CD4-positive, alpha-beta T cell treated with Interferon gamma for 1 hour (primary cell): ENCODE measurements at regions not wholly inside any gene's neighbourhood (a gene's known extent, or its start where the extent isn't known, plus 50 kb on each side); places are given as distances from the start of the nearest gene placed in this dataset.

Source experiments
- DNase-seq: peaks from one replicate; pipeline ENCODE4 v3.0.0-alpha.2; 2020

- DNase-seq: no peak
These were observed 206.0 kb upstream of the SUCLG2 start for GRCh38 chr3:67860429-67860828.

GRCh38 chr3:67858492-67858891 is 204.1 kb upstream of the SUCLG2 start:
- DNase-seq: no peak

- DNase-seq: no peak
These were observed 202.3 kb upstream of the SUCLG2 start for GRCh38 chr3:67856718-67857117.

DNA sequence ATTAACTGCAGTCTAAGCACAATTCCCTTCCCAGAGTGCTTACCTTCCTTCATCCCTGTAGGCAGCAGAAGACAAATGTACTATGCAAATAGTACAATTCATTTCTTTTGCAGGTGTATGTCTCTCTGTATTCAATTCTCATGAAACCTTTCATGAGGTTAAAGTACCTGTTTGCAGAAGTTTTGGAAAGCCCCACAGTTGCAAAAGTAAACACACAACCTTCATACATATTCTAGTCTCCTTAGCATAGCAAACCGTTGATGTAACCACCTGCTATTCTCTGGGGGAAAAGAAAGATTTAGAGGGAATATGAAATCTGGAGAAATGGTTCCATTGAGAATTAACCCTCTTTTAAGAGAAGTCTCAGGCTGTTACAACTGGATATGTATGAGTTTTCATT is 200.3 kb upstream of the SUCLG2 start:
- no peak for DNase-seq

DNA sequence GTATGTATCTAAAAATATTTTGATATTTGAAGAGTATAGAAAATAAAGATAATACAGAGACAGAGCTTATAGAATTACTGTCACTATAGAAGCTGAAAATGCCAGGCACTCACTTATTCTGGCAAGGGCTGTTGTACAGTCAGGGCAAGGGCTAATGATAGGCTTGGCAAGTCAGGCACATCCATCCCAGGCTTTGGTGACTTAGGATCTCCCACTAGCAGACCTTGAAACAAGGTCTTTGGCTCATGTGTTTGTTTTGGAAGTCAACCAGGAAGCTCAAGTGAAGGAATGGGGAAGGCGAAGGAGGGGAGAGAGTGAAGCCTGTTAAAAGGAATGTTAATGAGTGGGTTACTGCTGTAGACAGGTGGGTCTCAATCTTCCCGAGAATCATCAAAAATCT is 199.1 kb upstream of the SUCLG2 start:
- DNase-seq: no peak

DNA sequence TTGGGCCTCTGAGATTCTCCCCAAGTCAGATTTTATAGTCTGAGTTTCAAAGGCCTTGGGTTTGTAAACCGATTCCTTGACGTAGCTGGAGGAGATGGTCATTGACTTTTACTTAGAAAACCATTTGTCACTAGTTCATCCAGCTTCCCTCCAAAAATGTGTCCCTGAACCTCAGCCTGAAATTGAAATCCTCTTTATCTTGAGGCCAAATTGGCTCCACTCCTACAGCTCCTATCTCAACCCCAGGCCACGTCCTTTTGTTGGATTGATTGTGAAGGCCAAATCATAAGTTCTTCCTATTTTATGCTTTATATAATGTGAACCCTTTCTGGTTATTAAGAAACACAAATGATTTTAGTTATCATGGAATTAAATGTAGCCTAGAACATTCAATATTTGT is 193.9 kb upstream of the SUCLG2 start:
- no peak for DNase-seq

DNA sequence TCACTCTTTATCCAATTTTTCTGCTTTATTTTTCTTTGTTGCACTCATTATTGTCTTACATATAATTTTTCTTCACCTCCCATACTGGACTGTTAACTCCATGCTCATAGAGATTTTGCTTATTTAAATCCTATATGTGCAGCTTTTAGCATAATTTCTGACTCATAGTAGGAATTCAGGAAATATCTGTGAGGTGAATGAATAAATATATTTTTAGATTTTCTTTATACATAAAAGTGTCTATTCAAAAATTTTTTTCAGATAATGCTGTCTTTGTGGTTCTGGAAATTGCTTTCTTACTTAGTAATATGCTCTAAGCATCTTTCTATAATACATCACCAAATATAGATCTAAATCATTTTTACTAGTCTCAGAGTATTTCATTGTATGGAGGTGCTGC is 191.8 kb upstream of the SUCLG2 start:
- no peak for DNase-seq

DNA sequence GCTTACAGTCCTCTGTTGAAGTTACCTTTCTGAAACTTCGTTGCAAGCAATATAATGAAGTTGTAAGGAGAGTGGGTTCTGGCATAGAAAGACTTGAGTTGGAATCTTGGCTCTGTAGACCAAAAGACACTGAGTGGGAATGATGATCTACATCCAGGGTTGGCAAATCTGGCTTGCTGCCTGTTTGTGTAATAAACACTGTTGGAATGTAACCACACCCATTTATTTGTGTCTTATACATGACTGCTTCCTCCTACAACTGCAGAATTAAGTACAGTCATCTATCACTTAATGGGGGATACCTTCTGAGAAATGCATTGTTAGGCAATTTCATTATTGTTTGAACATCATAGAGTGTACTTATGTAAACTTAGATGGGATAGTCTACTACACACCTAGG is 178.4 kb upstream of the SUCLG2 start:
- no peak for DNase-seq

GRCh38 chr3:67831262-67831661 is 176.8 kb upstream of the SUCLG2 start:
- DNase-seq: no peak

GRCh38 chr3:67828486-67829010 is 174.1 kb upstream of the SUCLG2 start:
- DNase-seq: no peak

DNA sequence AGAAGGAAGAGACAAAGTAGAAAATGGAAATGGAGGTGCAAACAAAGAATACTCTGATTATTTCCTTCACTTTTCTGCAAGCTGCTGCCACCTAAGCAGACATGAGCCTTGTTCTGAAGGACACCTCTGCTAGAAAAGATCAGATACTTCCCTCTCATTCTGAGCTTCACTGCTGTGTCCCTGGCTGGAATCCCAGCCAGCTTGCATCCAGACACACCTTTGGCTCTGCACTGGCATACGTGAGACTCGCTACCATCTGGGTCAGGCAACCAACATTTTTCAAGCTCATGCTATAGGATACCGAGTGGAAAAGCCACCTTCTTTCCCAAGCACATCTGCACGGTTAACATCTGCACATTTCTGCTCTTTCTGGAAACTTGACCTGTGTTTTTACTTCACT is 166.7 kb upstream of the SUCLG2 start:
- DNase-seq: no peak

DNA sequence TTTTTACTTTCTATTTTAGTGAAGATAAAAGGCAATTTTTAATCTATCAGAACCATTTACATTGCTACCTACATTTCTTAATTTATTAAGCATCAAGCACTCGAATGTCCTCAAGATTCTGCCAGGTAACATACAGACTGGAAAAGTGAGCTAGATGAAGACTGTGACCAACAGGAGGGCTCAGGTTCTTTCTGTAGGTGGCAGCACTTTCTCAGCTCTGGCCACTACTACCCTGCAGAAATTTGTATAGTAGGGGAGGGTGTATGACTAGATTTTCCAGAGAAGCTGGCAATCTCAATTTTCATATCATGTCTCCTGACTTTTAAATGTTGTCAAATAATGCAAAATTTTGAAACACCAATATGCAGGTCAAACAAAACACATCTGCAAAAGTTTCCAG is 165.0 kb upstream of the SUCLG2 start:
- no peak for DNase-seq

DNA sequence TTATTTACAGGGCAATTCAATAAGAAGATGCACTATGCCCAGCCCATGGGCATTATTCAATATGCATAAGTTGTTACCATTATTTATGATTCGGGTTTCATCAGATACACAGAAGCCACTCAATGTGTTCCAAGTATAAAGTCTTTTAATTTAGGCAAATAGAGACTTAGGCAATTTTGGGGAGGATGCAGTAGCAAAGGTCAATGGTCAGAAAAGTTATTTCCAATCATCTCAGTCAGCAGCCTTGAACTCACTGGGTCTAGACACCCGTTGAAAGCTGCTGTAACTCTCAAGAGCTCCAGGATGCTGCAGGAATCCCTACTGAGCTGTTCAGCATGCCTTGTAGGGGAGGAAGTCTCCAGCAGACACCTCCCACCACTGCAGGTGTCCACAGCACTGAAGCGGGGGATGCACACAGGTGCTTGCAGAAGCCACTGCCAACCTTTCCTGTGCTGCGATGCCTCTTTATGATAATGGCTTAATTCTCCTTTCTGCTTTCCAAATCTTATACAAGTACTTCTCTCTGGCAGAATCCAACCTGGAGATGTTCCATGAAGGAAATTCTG is 155.0 kb upstream of the SUCLG2 start:
- DNase-seq: no peak

DNA sequence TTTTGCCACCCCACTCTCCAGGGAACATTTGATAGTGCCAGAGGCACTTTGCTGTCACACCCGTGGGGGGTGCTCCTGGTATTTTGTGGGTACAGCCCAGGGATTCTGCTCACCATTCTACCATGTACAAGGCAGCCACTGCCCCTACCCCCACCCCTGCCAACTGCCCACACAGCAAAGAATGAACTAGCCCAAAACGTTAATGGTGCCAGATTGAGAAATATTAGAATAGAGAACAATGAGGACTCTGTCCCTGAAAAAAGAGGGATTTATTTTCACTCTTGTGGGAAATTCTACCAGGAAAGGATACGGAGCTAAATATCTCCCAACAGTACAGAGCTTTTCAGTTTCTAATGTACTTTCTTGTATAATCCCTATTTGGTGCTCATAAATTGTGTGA is 154.5 kb upstream of the SUCLG2 start:
- no peak for DNase-seq

- no peak for DNase-seq
These were observed 150.2 kb upstream of the SUCLG2 start for GRCh38 chr3:67804578-67804977.

DNA sequence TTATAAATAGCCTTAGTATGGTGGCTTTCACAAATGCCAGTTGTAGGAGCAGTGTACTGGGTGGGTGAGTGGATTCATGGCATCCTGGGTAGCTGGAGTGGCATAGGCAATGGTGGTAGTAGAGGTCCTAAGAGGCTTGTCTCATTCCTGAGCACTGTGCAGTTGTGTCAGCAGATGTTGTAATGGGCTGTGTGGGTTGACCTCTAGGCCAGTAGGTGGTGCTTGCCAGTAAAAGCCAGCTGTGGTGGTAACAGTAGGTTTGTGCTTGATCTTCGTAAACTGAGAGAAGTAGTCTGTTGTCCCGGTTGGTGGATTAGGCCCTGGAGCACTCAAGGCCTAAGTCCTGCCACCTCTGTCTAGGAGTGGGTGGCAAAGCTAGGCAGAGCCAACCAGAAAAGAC is 149.7 kb upstream of the SUCLG2 start:
- no peak for DNase-seq

GRCh38 chr3:67798412-67798811 is 144.0 kb upstream of the SUCLG2 start:
- no peak for DNase-seq

GRCh38 chr3:67791620-67792019 is 137.2 kb upstream of the SUCLG2 start:
- no peak for DNase-seq

DNA sequence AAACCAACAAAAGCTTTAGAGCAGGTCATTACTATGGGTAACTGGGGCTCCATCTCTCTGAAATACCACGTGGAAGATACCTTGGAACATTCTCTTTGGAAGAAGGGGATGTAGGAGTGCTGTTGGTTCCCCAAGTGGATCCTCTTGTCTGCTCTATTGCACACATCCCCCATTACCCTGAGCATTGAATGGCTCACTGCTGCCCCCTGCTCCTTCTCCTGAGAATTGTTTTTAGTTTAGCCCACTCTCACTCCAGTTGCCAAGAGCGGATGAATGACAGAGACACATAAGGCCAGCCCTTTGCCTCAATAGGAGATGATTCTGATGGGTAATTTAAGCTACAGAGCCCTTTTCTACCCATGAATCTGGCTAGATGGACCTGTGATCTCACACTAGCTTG is 135.6 kb upstream of the SUCLG2 start:
- peak; percentile 48 for DNase-seq

- DNase-seq: no peak
These were observed 134.0 kb upstream of the SUCLG2 start for GRCh38 chr3:67788396-67788795.

DNA sequence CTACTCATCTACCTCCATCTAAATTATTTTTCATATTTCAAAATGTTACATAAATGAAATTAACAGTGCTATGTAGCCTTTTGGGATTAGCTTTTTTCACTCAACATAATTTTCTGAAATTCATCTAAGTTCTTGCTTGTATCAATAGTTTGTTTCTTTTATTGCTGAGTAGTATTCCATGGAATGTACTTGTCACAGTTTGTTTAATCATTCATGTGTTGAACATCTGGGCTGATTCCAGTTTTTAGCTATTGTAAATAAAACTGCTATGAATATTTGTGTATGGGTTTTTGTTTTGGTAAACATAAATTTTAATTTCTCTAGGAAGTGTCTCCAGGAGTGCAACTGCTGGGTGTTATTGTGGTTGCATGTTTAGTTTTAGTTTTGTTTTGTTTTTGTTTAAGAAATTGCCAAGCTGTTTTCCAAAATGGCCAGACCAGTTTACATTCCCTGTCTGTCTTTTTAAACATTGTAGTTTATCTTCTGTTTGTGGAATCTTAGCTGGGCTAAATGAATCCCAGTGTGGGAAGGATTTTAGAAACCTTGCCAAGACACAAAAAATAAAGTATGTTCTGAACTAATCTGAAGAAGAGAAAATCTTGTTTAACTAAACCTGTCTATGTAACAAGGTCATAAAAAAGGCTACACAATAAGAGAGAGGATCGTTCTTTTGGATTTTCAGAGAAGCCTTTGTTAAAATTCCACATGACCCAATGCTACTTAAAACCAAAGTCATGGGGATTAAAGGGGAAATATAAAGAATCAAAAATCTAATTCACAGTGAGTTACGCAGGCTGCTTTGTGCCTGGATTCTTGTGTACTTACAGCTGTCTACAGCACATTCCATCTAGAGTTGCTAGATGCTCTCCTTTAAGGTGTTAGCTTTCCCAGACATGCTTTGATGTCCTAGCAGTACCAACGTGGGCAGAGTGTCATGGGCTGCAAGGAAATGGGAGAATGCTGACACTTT is 129.2 kb upstream of the SUCLG2 start:
- no peak for DNase-seq

DNA sequence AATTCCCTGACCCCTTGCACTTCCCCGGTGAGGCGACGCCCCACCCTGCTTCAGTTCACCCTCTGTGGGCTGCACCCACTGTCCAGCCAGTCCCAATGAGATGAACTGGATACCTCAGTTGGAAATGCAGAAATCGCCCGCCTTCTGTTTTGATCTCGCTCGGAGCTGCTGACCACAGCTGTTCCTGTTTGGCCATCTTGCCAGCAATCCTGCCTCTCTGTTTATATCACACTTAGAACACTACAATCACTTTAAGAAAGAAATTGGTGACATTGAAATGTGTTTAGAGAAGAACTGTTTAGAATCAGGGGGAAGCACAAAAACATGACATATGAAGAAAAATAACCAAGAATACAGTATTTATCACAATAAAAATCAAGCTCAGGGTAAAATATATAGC is 127.5 kb upstream of the SUCLG2 start:
- DNase-seq: no peak

DNA sequence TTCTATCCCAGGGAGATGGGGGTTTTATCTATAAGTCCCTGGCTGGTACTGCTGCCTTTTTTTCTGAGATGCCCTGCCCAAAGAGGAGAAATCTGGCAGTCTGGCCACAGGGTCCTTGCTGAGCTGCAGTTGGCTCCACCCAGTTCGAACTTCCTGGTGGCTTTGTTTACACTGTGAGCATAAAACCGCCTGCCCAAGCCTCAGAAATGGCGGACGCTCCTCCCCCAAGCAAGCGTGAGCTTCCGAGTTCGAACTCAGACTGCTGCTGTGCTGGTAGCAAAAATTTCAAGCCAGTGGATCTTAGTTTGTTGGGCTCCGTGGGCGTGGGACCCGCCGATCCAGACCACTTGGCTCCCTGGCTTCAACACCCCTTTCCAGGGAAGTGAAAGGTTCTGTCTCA is 126.8 kb upstream of the SUCLG2 start:
- DNase-seq: no peak

DNA sequence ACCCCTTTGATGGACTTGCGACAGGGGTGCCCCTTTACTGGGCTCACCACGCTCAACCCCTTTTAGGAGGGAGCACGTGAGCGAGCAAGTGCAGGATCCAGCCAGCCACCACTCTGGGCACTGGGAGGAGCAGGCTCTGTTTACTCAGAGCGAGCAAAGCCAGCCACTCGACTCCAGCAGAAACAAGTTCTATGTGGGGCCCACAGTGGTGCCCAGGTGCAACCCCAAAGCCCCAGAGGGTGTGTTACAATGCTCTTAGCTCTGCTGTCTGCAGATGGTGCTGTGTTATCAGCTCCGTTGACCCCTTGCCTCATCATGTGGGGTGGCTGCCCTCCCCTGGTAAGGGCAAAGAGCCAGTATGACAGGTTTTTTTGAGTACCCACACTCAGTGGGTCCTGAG is 120.3 kb upstream of the SUCLG2 start:
- no peak for DNase-seq
